GM23338 (cell line): ENCODE measurements at regions not wholly inside any gene's neighbourhood (a gene's known extent, or its start where the extent isn't known, plus 50 kb on each side); places are given as distances from the start of the nearest gene placed in this dataset.

ENCODE experiments used
- ATAC-seq: fragments of 200-7000 bp; cut with Tn5 transposase; 3 replicates; pipeline ENCODE4 v1.9.1; 2020
- DNase-seq: peaks from one replicate; pipeline ENCODE4 v3.0.0-alpha.2; 2015; ENCODE audit warnings: low spot score
- H2AFZ ChIP-seq: fragments of 200-600 bp; sonication (generic); 2 replicates; pipeline ENCODE4 v1.8.0; 2016; ENCODE audit warnings: antibody characterized with exemption, mild to moderate bottlenecking, moderate library complexity
- H3F3A ChIP-seq: fragments of 200-600 bp; sonication (generic); replicated peaks from 2 replicates; pipeline ENCODE4 v1.8.0; 2017; ENCODE audit warnings: antibody characterized with exemption, mixed run types, low read depth
- H3K27ac ChIP-seq: fragments of 200-600 bp; sonication (generic); 2 replicates; pipeline ENCODE4 v1.6.1; 2016; ENCODE audit warnings: low read depth
- H3K27me3 ChIP-seq: fragments of 200-600 bp; sonication (generic); 2 replicates; pipeline ENCODE4 v1.8.0; 2016; ENCODE audit warnings: mild to moderate bottlenecking, mixed run types, moderate library complexity; ENCODE audit not compliant: insufficient read depth
- H3K36me3 ChIP-seq: fragments of 200-600 bp; sonication (generic); 2 replicates; pipeline ENCODE4 v1.8.0; 2016; ENCODE audit warnings: mild to moderate bottlenecking; ENCODE audit not compliant: insufficient read depth
- H3K4me1 ChIP-seq: fragments of 200-600 bp; sonication (generic); 2 replicates; pipeline ENCODE4 v1.8.0; 2016; ENCODE audit warnings: mild to moderate bottlenecking, moderate library complexity; ENCODE audit not compliant: insufficient read depth
- H3K4me2 ChIP-seq: fragments of 200-600 bp; sonication (generic); 2 replicates; pipeline ENCODE4 v1.7.1; 2017; ENCODE audit warnings: mixed run types
- H3K4me3 ChIP-seq: fragments of 200-600 bp; sonication (generic); 2 replicates; pipeline ENCODE4 v1.6.1; 2016; ENCODE audit warnings: mixed run types
- H3K79me2 ChIP-seq: fragments of 200-600 bp; sonication (generic); replicated peaks from 2 replicates; pipeline ENCODE4 v1.8.0; 2017; ENCODE audit warnings: mild to moderate bottlenecking; ENCODE audit not compliant: insufficient read depth
- H3K9me2 ChIP-seq: fragments of 200-600 bp; sonication (generic); 2 replicates; pipeline ENCODE4 v1.8.0; 2017; ENCODE audit not compliant: insufficient read depth
- H4K20me1 ChIP-seq: fragments of 200-600 bp; sonication (generic); replicated peaks from 2 replicates; pipeline ENCODE4 v1.8.0; 2017; ENCODE audit warnings: mild to moderate bottlenecking; ENCODE audit not compliant: insufficient read depth
- H3K27ac Mint-ChIP-seq: 2 replicates; pipeline ENCODE4 v1.8.0; 2020; ENCODE audit warnings: inconsistent platforms, mild to moderate bottlenecking, moderate library complexity, mixed read lengths
- H3K27me3 Mint-ChIP-seq: 3 replicates; pipeline ENCODE4 v1.8.0; 2022; ENCODE audit warnings: low read depth, mild to moderate bottlenecking, moderate library complexity, mixed read lengths, inconsistent platforms; ENCODE audit not compliant: insufficient read depth, poor library complexity
- H3K36me3 Mint-ChIP-seq: 3 replicates; pipeline ENCODE4 v1.8.0; 2021; ENCODE audit warnings: low read depth, mild to moderate bottlenecking, inconsistent platforms, moderate library complexity, mixed read lengths
- H3K4me1 Mint-ChIP-seq: 3 replicates; pipeline ENCODE4 v1.8.0; 2020; ENCODE audit warnings: mild to moderate bottlenecking, inconsistent platforms, mixed read lengths
- H3K4me3 Mint-ChIP-seq: 3 replicates; pipeline ENCODE4 v1.8.0; 2021; ENCODE audit warnings: moderate library complexity, mild to moderate bottlenecking, inconsistent platforms, mixed read lengths
- H3K9me3 Mint-ChIP-seq: 3 replicates; pipeline ENCODE4 v1.8.0; 2020; ENCODE audit warnings: moderate library complexity, mild to moderate bottlenecking, inconsistent platforms, mixed read lengths
- NANOG ChIP-seq: IDR thresholded peaks from 2 replicates; pipeline ENCODE4 v1.6.1; 2016; ENCODE audit warnings: antibody characterized with exemption, borderline replicate concordance
- REST ChIP-seq: IDR thresholded peaks from one replicate; pipeline ENCODE4 v1.6.1; 2018; ENCODE audit warnings: antibody characterized with exemption; ENCODE audit not compliant: unreplicated experiment
- STAT1 ChIP-seq: IDR thresholded peaks from one replicate; pipeline ENCODE4 v1.6.1; 2016; ENCODE audit warnings: antibody characterized with exemption; ENCODE audit not compliant: unreplicated experiment
- ZNF114 ChIP-seq: fragments of 250-450 bp; sonication (Bioruptor Pico); IDR thresholded peaks from 2 replicates; pipeline ENCODE4 v1.5.0; 2020; ENCODE audit warnings: mild to moderate bottlenecking, moderate library complexity
- ZNF331 ChIP-seq: fragments of 250-450 bp; sonication (Bioruptor Pico); IDR thresholded peaks from 2 replicates; pipeline ENCODE4 v1.5.0; 2020; ENCODE audit warnings: low read depth, mild to moderate bottlenecking, moderate library complexity
- ZNF462 ChIP-seq: fragments of 250-450 bp; sonication (Bioruptor Pico); IDR thresholded peaks from 2 replicates; pipeline ENCODE4 v1.5.0; 2020; ENCODE audit warnings: mild to moderate bottlenecking, moderate library complexity

- DNase-seq (no peak), ATAC-seq (no peak)
- Histone ChIP-seq H3K4me1 (no peaks in the 10 kb centered on the region), H3K36me3 (peaks cover 18% of the 10 kb centered on the region), H3K9me2 (peaks cover 26% of the 10 kb centered on the region), H4K20me1 (no peaks in the 10 kb centered on the region; the same call in 1 of the 2 replicates), H3K79me2 (no peaks in the 10 kb centered on the region), H3K27ac (no peak overlapping the region), H3K4me3 (no peak overlapping the region), H2AFZ (no peak overlapping the region), H3K4me2 (no peak overlapping the region), H3F3A (no peaks in the 10 kb centered on the region), H3K27me3 (peaks cover 59% of the 10 kb centered on the region)
- Mint-ChIP-seq H3K9me3 (peaks cover 98% of the 10 kb centered on the region), H3K27ac (no peak overlapping the region), H3K4me1 (no peaks in the 10 kb centered on the region; the same call in 2 of the 3 replicates), H3K4me3 (no peak overlapping the region), H3K36me3 (peaks cover 88% of the 10 kb centered on the region), H3K27me3 (peaks cover 80% of the 10 kb centered on the region)
- TF ChIP-seq NANOG: no peak
- TF ChIP-seq REST: no peak
- TF ChIP-seq ZNF462 (CRISPR knock-in tag): no peak
- no peak for TF ChIP-seq ZNF331 (CRISPR knock-in tag)
- TF ChIP-seq ZNF114: no peak
- no peak for TF ChIP-seq STAT1
These were observed 1440.9 kb downstream of the UQCRFS1 start for GRCh38 chr19:27772059-27772458.
